ENCODE measurements at regions not wholly inside any gene's neighbourhood (a gene's known extent, or its start where the extent isn't known, plus 50 kb on each side); places are given as distances from the start of the nearest gene placed in this dataset.

GRCh38 chr16:50466170-50466569 lies 82.0 kb upstream of the NKD1 start:
- no peak overlapping the region for H3K27ac ChIP-seq
- H3K27me3 ChIP-seq (replicated peaks; ENCODE audit: insufficient read depth), result no peaks in the 10 kb centered on the region
- no peak for TF ChIP-seq POLR2A (IDR thresholded peaks at IDR 0.05)
- no peak for TF ChIP-seq CTCF (IDR thresholded peaks at IDR 0.05)
- TF ChIP-seq POLR2AphosphoS5 (IDR thresholded peaks at IDR 0.05), result no peak
- H3K4me1 ChIP-seq (replicated peaks), result peaks cover 6% of the 10 kb centered on the region
- no peak for DNase-seq (ENCODE audit: low spot score)
- H3K36me3 ChIP-seq, result no peaks in the 10 kb centered on the region
- intact Hi-C loops (cut with DNase I), result no loop called here
- 100% methylated on average over 1 of the region's 2 CpGs for WGBS
- no peak overlapping the region for H3K4me3 ChIP-seq
- no peaks in the 10 kb centered on the region for H3K9me3 ChIP-seq

- H3K27ac ChIP-seq, result no peak overlapping the region
- H3K36me3 ChIP-seq, result no peaks in the 10 kb centered on the region
- TF ChIP-seq CTCF (IDR thresholded peaks at IDR 0.05), result no peak
- intact Hi-C loops (cut with DNase I), result no loop called here
- H3K4me1 ChIP-seq (replicated peaks), result peaks cover 6% of the 10 kb centered on the region
- no peaks in the 10 kb centered on the region for H3K27me3 ChIP-seq (replicated peaks; ENCODE audit: insufficient read depth)
- DNase-seq (ENCODE audit: low spot score), result no peak
- H3K4me3 ChIP-seq, result no peak overlapping the region
- 95% methylated on average over 16 of the region's 16 CpGs for WGBS
- no peaks in the 10 kb centered on the region for H3K9me3 ChIP-seq
Observed at GRCh38 chr16:50464325-50465290, 83.6 kb upstream of the NKD1 start.

GRCh38 chr16:50463581-50464324 lies 84.4 kb upstream of the NKD1 start:
- H3K27me3 ChIP-seq (replicated peaks; ENCODE audit: insufficient read depth), result no peaks in the 10 kb centered on the region
- intact Hi-C loops (cut with DNase I), result no loop called here
- no peaks in the 10 kb centered on the region for H3K36me3 ChIP-seq
- DNase-seq (ENCODE audit: low spot score), result no peak
- no peaks in the 10 kb centered on the region for H3K9me3 ChIP-seq
- H3K4me1 ChIP-seq (replicated peaks), result peaks cover 6% of the 10 kb centered on the region
- H3K4me3 ChIP-seq, result no peak overlapping the region
- TF ChIP-seq CTCF (IDR thresholded peaks at IDR 0.05), result no peak
- TF ChIP-seq POLR2A (IDR thresholded peaks at IDR 0.05), result no peak
- TF ChIP-seq POLR2AphosphoS5 (IDR thresholded peaks at IDR 0.05), result no peak
- WGBS, result 76% methylated on average over 3 of the region's 3 CpGs
- no peak overlapping the region for H3K27ac ChIP-seq

GRCh38 chr16:50462793-50463507 lies 85.2 kb upstream of the NKD1 start:
- WGBS, result 75% methylated on average over 12 of the region's 12 CpGs
- no peaks in the 10 kb centered on the region for H3K9me3 ChIP-seq
- DNase-seq (ENCODE audit: low spot score), result no peak
- no peaks in the 10 kb centered on the region for H3K36me3 ChIP-seq
- intact Hi-C loops (cut with DNase I), result no loop called here
- no peak overlapping the region for H3K4me3 ChIP-seq
- no peak overlapping the region for H3K27ac ChIP-seq
- H3K4me1 ChIP-seq (replicated peaks), result peaks cover 3% of the 10 kb centered on the region
- no peaks in the 10 kb centered on the region for H3K27me3 ChIP-seq (replicated peaks; ENCODE audit: insufficient read depth)
- TF ChIP-seq CTCF (IDR thresholded peaks at IDR 0.05), result no peak
- TF ChIP-seq POLR2A (IDR thresholded peaks at IDR 0.05), result no peak
- TF ChIP-seq POLR2AphosphoS5 (IDR thresholded peaks at IDR 0.05), result no peak
